GM06990 (cell line): ENCODE measurements at regions not wholly inside any gene's neighbourhood (a gene's known extent, or its start where the extent isn't known, plus 50 kb on each side); places are given as distances from the start of the nearest gene placed in this dataset.

Source experiments
- DNase-seq: peaks from one replicate; pipeline ENCODE4 v3.0.0-alpha.2; 2011; ENCODE audit not compliant: insufficient read length; ENCODE audit errors: extremely low read depth
- H3K27me3 ChIP-seq: replicated peaks from 2 replicates; pipeline ENCODE4 v1.6.0; 2011; ENCODE audit warnings: low read length; ENCODE audit not compliant: control insufficient read depth, insufficient read depth
- H3K36me3 ChIP-seq: 2 replicates; pipeline ENCODE4 v1.5.1; 2011; ENCODE audit warnings: low read length; ENCODE audit not compliant: control insufficient read depth, insufficient read depth
- H3K4me3 ChIP-seq: replicated peaks from 2 replicates; pipeline ENCODE4 v1.5.1; 2011; ENCODE audit warnings: low read depth, mild to moderate bottlenecking, control low read depth, low read length
- CTCF ChIP-seq: IDR thresholded peaks from 2 replicates; pipeline ENCODE4 v1.5.1; 2011; ENCODE audit warnings: low read length, control low read depth, mild to moderate bottlenecking, inconsistent platforms; ENCODE audit not compliant: insufficient read depth, poor library complexity, severe bottlenecking

- no peaks in the 10 kb centered on the region for H3K36me3 ChIP-seq
- no peak for DNase-seq
- no peak for TF ChIP-seq CTCF
- H3K4me3 ChIP-seq, result no peak overlapping the region
- H3K27me3 ChIP-seq, result no peaks in the 10 kb centered on the region
These were observed 72.6 kb downstream of the C3orf38 start for GRCh38 chr3:88222343-88222742.

- H3K36me3 ChIP-seq, result no peaks in the 10 kb centered on the region
- H3K27me3 ChIP-seq, result no peaks in the 10 kb centered on the region
- no peak for TF ChIP-seq CTCF
- no peak for DNase-seq
- no peak overlapping the region for H3K4me3 ChIP-seq
These were observed 75.7 kb downstream of the C3orf38 start for GRCh38 chr3:88225326-88226008.

GRCh38 chr3:88226910-88227309 lies 77.2 kb downstream of the C3orf38 start:
- DNase-seq, result no peak
- no peak overlapping the region for H3K4me3 ChIP-seq
- H3K27me3 ChIP-seq, result no peaks in the 10 kb centered on the region
- no peaks in the 10 kb centered on the region for H3K36me3 ChIP-seq
- no peak for TF ChIP-seq CTCF

- no peak for TF ChIP-seq CTCF
- no peaks in the 10 kb centered on the region for H3K27me3 ChIP-seq
- DNase-seq, result no peak
- H3K36me3 ChIP-seq, result no peaks in the 10 kb centered on the region
- no peak overlapping the region for H3K4me3 ChIP-seq
These were observed 80.9 kb downstream of the C3orf38 start for GRCh38 chr3:88230638-88231037.

GRCh38 chr3:88231207-88231606 lies 81.4 kb downstream of the C3orf38 start:
- Histone ChIP-seq H3K27me3 (no peaks in the 10 kb centered on the region), H3K36me3 (no peaks in the 10 kb centered on the region), H3K4me3 (no peak overlapping the region)
- DNase-seq, result no peak
- TF ChIP-seq CTCF, result no peak

- no peak for TF ChIP-seq CTCF
- no peaks in the 10 kb centered on the region for H3K36me3 ChIP-seq
- no peak for DNase-seq
- H3K27me3 ChIP-seq, result no peaks in the 10 kb centered on the region
- no peak overlapping the region for H3K4me3 ChIP-seq
These were observed 81.9 kb downstream of the C3orf38 start for GRCh38 chr3:88231632-88232031.
